Sigmoid colon (tissue), 3 donors: ENCODE measurements at regions not wholly inside any gene's neighbourhood (a gene's known extent, or its start where the extent isn't known, plus 50 kb on each side); places are given as distances from the start of the nearest gene placed in this dataset.

Experiments used
- CTCF ChIP-seq, 4 experiments: fragments of 450-650 bp in 3 of 4; fragments of 200-600 bp in 1 of 4; IDR thresholded peaks; one replicate each; pipeline ENCODE4 v1.5.1; 2016 to 2019; ENCODE audit warnings: antibody characterized with exemption in 4 of 4, mild to moderate bottlenecking in 3 of 4, moderate library complexity in 2 of 4
- POLR2A ChIP-seq, 2 donors: fragments of 450-650 bp; IDR thresholded peaks; one replicate each; pipeline ENCODE4 v1.6.1; 2016; ENCODE audit warnings: antibody characterized with exemption in 2 of 2, mild to moderate bottlenecking in 2 of 2, moderate library complexity in 2 of 2

GRCh38 chr5:167057665-167058064 is 1233.8 kb upstream of the WWC1 start:
- TF ChIP-seq CTCF (IDR thresholded peaks at IDR 0.05) (no peak), POLR2A (IDR thresholded peaks at IDR 0.05) (no peak)
